ENCODE measurements at regions not wholly inside any gene's neighbourhood (a gene's known extent, or its start where the extent isn't known, plus 50 kb on each side); places are given as distances from the start of the nearest gene placed in this dataset.

DNA sequence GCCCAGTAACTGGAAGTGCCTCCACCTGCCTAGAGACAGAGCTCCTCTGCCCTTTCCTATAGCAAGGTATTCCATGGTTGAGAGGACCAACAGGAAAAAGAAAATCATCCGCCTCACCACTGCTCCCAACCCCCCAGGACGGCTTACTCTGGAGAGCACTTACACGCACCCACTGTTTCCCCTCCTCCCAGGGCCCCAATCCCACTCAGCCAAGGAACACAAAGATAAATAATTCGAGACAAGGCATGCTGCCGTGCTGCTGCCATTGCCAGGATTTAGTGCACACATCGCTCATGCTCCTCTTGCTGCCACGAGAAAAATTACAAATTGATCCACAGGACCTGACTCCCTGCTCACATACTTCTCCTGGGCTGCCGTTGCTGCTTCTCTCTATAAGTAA lies 516.6 kb downstream of the BUD13 start:
- DNase-seq (ENCODE audit: low spot score): no peak

DNA sequence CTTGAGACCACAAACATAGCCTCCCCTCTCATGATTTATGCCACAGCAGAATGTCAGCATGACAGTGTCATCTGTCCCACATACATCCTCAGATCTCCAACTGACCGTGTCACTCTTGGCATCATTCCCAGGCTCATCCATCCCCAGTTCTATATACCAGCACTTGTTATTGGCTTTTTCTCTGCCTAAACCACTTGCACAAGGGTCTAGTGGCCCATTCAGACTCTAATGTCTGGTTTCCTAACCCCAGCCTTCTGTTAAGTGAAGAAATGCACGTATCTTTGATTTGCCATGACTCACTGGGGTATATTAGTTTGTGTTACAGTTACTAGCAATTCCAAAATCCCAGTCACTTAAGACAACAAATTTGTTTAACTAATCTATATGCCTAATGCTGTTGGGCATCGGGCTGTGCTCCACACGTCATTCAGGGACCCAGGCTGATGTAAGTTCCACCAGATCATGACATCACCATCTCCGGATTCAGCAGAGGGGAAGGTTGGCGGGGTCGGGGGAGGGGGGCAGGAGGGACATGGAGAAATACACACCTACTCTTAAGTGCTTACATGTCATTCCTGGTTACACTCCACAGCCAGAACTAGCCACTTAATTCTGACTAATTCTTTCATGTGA lies 517.4 kb downstream of the BUD13 start:
- no peak for DNase-seq (ENCODE audit: low spot score)

DNA sequence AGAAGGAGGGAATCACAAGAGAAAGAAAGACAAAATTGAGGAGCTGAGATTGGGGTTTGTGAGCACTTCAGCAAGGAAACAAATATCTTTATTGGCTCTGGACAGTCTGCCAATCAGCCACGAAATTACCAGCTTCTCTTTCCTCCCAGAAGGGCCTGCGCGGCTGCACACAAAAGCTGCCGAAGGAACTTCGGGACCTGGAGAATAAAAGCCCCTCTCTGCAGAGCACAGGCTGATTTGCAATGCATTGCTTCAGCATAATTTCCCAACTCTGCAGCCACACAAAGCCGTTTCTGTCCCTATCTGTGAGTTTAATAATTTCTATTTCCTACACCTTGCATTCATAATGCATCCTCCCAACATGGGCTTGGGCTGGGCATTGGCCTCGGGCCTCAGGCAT lies 522.6 kb downstream of the BUD13 start:
- no peak for DNase-seq (ENCODE audit: low spot score)

DNA sequence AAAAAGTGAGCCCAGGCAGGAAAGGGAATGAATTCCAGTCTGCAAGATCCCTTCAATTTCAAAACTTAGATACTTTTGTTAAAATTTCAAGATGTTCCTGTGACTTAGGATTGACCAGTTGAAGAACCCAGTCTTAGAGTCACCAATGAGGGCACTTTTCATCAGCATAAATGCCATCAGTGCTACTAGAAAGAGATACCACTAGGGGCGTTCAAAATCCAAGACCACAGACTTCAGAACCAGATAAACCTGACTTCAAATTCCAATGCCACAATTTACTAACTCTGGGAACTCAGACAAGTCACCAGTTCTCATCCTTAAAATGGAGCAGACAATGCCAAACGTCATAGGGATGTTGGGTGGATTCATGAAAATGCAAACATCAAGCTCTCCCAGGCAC lies 523.2 kb downstream of the BUD13 start:
- no peak for DNase-seq (ENCODE audit: low spot score)

DNA sequence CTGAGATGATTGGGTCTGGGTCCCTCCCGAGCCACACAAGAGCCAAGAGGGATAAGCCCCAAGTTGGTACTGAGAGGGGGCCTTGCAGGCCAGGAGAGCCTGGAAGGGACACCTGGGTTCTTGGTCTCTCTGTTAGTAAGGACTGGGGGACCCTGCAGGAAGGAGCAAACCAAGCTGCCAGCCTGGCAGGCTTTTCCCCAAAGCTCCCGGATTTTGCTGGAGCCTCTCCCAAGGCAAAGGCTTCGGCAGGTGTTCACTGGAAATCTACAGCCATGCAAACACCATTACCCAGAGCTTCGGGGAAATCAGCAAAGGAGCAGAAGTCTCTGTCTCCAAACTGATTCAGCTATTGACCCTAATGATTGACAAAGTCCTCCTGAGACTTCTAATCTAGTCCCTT lies 527.9 kb downstream of the BUD13 start:
- DNase-seq (ENCODE audit: low spot score): no peak

DNA sequence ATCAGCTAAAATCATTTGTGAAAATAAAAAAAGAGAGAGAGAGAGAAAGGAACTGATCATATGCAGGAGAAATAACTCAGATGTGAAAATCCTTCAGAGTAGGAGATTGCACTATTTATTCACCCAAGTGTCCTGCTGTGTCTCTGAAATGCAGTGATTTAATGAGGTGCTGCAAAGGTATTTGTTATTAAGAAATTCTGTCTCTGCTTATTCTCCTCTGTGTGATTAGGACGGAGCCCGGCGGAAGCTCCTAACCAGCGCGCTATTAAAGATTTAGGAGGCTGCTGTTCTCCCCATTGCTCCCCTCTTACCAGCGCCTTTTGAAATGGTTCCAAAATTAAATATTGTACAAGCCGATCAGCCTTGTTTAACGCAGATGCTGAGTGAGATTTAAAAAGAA lies 528.3 kb downstream of the BUD13 start:
- no peak for DNase-seq (ENCODE audit: low spot score)

DNA sequence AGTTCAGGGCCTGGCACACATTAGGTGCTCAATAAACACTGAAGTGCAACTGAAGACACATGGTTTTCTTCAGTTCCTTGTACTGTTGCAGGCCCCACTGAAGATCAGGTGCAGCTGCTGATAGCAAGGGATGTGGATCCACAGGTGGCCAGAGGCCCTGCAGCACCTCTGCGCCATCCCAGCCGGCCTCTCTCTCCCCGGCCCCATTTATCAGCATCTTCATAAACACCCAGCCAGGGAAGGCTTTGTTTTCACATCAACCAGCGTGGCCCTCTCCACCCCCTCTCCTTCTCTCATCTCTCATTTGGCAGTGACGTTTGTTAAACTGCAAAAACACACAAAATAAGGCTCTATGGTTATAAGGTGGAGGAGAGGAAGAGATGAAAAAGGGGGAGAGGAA lies 528.8 kb downstream of the BUD13 start:
- DNase-seq (ENCODE audit: low spot score): no peak

DNA sequence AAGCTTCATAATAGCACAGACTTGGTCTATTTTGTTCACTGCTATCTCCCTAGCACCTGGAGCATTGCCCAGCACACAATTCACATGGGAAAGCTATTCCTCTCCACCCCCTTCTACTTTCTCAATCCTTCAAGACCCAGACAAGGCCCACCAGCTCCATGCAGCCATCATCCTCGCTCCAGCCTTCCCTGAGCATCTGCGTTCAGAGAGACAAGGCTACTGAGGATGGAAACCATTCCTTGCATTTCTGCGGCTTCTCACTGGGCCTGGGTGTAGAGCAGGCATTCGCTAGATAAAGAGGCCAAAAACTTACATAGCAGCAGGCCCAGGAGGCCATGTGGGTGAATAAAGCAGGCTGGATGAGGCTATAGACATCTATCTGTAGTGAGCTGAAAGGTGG lies 530.8 kb downstream of the BUD13 start:
- no peak for DNase-seq (ENCODE audit: low spot score)

DNA sequence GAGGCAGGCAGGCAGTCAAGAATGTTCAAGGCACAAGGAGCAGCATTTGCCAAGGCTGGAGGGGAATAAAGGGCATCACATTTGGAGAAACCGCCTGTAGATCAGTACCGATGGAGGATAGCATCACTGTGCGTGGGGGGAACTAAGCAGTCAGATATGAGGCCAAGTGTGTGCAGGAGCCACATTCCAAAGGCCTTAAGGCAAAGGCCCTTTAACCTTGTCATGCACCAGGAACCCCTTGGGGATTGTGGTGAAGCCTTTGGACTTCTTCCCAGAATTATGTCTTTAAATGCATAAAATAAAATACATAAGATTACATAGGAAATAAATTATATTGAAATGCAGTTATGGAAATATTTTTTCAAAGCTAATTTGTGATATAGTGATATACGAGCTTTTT lies 532.1 kb downstream of the BUD13 start:
- DNase-seq (ENCODE audit: low spot score): no peak

DNA sequence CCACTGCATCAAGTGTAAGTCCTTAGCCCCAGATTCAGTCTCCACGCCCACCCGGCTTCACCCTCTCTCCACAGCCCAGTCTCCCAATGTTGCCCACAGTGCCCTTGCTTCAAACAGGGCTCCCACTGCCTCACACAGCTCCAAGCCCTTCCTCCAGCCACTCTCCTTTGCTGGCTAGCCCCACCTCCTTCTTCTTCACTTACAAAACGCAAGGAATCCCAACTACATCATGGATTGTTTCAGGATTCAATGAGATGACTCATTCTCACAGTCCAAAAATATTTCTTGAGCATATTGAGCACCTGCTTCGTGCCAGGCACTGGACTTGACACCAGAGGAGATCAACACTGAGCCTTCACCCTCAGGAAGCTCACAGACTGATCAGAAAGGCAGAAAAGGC lies 533.5 kb downstream of the BUD13 start:
- no peak for DNase-seq (ENCODE audit: low spot score)

DNA sequence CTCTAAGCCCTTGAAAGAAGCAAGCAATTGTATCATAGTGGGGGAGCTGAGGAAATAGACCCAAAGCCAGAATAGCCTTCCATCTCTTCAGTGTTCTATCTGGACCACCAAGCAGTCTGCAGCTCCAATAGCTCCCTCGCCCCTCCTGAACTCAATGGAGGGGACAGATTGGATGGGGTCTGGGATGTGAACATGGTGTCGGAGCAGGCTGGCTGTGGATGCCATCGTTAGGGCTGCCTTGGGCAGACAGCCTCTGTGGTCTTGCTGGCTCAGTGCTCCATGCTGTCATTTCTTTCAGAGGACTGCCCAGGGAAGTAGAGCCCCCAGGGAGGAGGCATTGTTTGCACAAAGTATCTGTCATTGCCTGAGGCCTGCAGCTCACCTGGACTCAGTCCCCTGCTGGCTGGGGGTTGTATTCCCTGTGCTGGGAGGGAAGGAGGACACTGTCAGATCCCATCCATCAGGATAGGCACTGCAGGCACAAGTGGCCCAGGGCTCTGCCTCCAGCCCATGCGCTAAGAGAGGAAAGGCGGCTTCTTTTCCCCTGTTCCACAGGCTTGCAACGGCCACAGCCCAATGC lies 537.7 kb downstream of the BUD13 start:
- DNase-seq (ENCODE audit: low spot score): no peak

DNA sequence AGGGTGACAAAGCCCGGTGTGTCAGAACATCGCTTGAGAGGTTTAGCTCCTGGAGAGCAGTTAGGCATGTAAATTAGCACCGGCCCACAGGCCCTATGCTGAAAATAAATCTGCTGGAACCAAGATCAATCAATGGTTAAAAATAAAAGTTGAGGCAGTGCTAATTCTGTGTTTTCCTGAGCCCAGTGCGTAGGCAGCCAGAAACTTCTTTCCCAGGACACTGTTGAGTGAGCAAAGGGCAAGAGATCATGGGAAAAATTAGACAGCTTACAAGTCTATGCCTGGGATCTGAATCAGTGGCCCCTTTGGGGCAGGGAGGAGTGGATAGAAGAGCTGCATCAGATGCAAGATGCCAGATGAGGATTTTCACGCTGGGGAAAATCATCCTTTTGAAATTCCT lies 539.2 kb downstream of the BUD13 start:
- no peak for DNase-seq (ENCODE audit: low spot score)

DNA sequence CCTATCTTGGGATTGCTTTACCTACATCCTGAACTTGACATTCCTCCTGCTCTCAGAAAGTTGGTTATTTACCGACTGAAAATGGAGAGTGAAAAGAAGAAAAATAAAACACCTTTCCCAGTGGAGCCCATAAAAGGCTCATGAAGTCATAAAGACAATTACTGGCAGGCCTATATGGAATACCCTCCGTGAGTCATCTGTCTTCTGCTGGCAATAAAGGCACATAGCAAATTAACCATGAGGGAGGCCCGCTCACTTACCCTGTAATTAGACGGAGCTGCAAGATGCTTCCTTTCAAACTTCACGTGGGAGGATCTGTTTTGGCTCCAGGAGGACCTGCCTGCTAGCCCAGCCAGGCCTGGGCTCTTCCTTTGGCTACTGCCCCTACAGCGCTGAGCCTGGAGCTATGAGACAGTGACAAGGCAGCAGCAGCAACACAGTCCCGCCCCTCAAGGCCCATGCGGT lies 540.4 kb downstream of the BUD13 start:
- no peak for DNase-seq (ENCODE audit: low spot score)

DNA sequence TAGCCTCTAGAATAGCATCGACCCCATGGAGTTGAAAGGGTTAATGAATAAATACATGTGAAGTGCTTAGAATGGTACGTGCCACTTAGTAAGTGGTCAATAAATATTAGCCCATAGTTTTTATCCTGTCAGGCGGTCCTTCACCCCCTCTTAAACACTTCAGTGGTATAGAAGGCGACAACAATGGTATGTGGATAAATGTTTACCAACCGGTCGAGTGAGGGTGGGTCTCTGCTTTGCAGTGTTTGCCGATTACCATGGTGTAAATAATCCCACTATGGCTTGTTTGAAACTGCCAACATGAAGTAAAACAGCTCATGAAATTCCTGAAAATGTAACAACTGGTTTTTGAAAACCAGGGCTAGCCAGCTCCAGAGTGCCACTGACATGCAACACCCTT lies 541.2 kb downstream of the BUD13 start:
- no peak for DNase-seq (ENCODE audit: low spot score)

DNA sequence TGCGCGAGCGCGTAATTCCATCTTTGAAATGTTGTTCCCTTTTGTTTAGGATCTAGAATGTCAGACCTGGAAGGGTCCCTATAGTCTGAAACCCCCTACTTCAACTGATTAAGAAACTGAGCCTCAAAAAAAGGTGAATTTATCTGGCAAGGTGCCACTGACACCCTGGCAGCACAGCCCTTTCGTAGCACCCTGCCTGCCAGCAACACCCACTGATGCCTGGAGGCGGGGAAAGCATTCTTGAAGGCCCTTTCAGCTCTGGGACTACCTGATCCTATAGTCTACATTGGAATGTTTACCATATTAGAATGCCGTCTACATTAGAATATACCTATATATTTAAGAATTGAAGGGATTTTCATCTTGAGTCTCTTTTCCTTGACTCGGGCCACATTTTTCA lies 542.3 kb downstream of the BUD13 start:
- DNase-seq (ENCODE audit: low spot score): no peak

DNA sequence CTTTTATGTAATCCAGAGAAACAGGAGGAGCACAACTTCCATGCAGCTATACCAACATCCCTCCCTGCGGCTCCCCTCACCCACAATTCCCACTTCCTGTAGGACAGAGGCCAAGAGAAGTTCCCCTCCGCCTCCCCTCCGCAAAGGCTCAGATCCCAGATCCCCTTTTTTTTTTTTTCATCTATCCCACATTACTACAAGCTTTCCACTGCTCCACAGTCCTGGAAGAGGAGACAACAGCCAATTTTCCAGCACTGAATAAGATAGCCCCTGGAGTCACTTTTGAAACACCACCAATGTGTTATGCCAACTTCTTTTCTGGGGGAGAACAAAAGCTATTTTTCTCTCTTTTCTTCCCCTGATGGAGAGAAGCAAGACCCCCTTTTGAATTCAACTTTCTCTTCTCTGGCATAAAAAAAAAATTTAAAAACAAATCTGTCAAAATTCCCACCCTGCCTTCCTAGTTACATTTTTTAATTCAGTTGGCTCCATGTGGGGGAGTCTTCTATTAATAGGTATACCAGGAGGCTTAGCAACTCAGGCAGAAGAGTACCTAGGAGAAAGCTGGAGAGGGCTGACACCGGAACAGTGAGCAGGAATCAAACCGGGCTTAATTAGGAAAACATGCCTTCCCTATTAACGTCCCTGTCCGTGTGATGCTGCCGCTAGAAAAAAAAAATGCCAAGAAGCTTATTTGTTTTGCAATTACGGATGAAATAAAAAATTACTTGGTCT lies 543.4 kb downstream of the BUD13 start:
- no peak for DNase-seq (ENCODE audit: low spot score)

DNA sequence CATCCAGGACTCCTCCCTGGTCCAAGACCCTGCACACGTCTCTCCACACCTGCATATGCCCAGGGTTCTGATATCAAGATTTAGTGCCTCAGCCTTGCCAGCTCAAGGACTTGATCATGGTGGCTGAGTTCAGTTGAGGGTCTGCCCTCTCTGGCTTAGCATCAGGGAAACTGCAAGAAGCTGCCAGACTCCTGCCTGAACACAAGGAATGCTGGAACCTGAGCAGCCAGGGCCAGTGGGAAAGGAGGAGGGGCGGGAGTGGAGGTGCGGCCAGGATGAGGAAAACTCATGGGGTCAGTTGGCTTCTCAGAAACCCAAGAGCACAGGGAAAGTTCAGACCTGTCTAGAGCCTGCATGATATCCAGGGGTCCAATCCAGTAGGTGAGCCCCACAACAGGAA lies 546.1 kb downstream of the BUD13 start:
- no peak for DNase-seq (ENCODE audit: low spot score)

DNA sequence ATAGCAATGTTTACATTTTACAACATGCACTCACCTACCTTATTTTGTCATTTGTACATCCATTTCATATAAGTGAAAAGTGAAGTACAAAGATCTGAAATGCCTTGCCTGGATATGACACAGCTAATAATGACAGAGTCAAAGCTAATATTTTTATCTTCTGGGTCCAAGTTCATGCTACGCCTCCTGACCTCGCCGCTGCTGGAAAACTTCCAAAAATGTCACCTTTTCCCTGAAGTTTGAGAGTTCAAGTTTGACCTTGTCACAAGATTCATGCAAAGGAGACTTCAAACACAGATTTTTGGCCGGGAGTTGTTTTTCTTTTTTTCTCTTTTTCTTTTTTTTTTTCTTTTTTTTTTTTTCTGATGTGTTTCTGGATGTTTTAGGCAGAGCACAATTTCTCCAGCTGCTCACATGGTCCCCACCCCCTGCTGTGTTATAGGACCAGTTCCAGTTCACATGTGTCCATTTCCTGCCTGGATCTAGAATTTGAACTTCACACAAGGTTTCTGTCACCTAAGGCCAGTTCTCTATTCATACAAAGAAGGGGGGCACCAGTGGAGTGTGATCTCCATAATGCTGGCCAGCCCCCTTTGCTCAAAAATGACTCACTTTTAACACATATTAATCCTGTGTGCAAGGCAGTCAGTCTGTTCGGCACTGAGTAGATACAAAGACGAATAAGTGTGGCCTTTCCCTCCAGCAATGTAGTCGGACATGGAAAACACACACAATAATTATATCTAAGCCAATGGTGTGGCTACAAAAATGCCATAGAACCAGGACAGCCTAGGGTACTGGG lies 546.8 kb downstream of the BUD13 start:
- DNase-seq (ENCODE audit: low spot score): no peak

DNA sequence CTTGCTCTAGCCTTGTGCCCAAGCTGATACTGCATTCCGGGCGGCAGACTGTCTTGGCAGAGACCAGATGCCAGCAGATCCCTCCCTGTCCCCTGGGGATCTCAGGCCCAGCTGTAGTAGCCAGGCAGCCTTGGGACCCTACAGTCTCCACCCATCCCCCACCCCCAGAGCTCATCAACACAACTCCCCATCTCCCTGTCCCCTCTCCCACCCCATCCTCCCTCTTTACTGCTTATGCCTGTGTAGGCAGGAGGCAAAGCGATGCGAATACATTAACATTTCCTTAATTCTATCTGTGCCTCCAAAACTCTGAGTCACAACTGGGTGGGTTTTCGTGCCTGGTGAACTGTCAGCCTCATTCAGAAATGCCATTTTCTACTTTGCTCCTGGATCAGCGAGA lies 547.6 kb downstream of the BUD13 start:
- no peak for DNase-seq (ENCODE audit: low spot score)

DNA sequence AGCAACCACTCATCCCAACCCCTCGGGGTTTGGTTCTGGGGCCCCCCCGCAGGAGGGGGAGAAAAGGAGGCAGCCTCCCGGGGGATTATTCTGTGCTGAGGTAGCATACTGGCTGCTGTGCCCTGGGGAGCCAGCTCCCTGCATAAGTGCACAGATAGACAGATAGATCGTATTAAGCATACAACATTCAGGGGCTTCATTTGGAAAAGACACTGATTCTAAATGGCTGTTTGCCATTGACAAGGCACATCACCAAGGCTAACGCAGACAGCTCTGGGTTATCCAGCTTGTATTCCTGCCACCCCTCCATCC lies 547.9 kb downstream of the BUD13 start:
- DNase-seq (ENCODE audit: low spot score): no peak

DNA sequence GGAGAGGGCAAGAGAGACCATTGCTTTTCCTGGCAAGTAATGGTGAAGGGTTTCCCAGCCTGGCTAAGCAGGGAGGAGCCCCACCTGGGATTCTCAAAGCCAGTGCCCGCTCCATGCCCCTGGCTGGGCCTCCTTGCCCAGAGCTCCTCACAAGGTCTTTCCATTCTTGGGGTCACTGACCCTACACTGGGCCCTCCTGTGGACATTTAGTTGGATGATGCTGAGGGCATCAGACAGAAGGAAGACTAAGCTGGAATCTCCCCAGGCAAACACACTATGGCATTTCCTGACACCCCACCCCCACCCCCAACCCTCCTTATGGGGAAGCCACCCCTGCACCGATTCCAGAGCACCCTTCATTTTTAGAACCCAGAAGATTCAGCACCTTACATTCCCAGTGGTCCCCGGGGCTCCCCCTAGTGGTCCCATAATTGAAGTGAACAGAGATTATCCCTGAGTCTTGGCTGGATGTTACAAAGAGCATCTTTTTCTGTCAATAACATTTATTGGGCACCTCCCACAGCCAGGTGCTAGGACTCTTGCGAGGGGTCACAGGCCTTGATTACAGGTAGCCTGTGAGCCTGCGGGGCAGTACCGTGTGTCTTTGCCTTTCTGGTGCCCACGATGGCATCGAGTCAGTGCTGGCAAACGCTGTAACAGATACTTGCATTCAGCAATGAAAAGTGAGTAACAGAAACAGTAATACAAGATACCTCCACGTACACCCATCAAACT lies 548.5 kb downstream of the BUD13 start:
- peak; percentile 40 for DNase-seq (ENCODE audit: low spot score)

DNA sequence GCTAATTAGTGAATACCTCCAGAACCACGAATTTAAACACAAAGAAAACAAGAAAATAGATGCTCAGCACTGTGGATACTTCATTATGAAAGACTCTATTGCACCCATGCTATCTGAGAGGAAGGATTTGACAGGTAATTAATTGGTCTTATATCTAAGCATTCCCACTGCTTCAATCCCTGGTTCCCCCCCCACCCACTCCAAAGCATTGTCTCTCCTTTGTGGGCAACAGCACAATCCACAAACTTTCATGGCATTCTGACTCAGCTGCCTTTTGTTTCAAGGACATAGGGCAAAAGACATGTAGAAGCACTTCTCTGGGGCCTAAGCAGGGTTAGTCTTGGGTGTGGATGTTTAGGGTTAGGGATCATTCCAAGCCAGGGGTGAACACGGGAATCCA lies 551.4 kb downstream of the BUD13 start:
- DNase-seq (ENCODE audit: low spot score): no peak

Data from Ammon's horn (tissue), 1 donor.